BJ (cell line): ENCODE measurements at regions not wholly inside any gene's neighbourhood (a gene's known extent, or its start where the extent isn't known, plus 50 kb on each side); places are given as distances from the start of the nearest gene placed in this dataset.

ENCODE experiments used
- CTCF ChIA-PET: fragments of 350-600 bp; formaldehyde crosslinking; extraction: SDS; loops from one replicate; lab custom pipeline; 2021; ENCODE audit warnings: antibody characterized with exemption, inconsistent platforms; lab: Yijun Ruan, JAX
- POLR2A ChIA-PET: fragments of 300-600 bp; sonication (Branson Sonifier 250); formaldehyde crosslinking; extraction: SDS; loops from one replicate; lab custom pipeline; 2021; ENCODE audit warnings: antibody characterized with exemption; lab: Charles Lee
- DNase-seq: peaks from one replicate; pipeline ENCODE4 v3.0.0-alpha.2; 2011; ENCODE audit warnings: low read depth
- H3K27me3 ChIP-seq: 2 replicates; pipeline ENCODE4 v1.6.0; 2011; ENCODE audit warnings: low read length; ENCODE audit not compliant: control insufficient read depth, insufficient read depth
- H3K36me3 ChIP-seq: 2 replicates; pipeline ENCODE4 v1.5.1; 2011; ENCODE audit warnings: low read length; ENCODE audit not compliant: control insufficient read depth, insufficient read depth
- H3K4me3 ChIP-seq: 2 replicates; pipeline ENCODE4 v1.5.1; 2011; ENCODE audit warnings: low read depth, mild to moderate bottlenecking, control low read depth, low read length
- CTCF ChIP-seq: IDR thresholded peaks from 2 replicates; pipeline ENCODE4 v1.5.1; 2011; ENCODE audit warnings: low read depth, mild to moderate bottlenecking, control low read depth, inconsistent platforms, low read length, moderate library complexity; ENCODE audit not compliant: insufficient read depth

GRCh38 chr7:30223896-30224295, 60.5 kb upstream of the ZNRF2 start:
- CTCF ChIA-PET: no interaction called here

GRCh38 chr7:30224511-30225062, 59.8 kb upstream of the ZNRF2 start:
- Histone ChIP-seq H3K36me3 (no peaks in the 10 kb centered on the region), H3K27me3 (peaks cover 9% of the 10 kb centered on the region), H3K4me3 (no peak overlapping the region)
- TF ChIP-seq CTCF: no peak
- DNase-seq: peak; percentile 30
- CTCF ChIA-PET: no interaction called here
- POLR2A ChIA-PET: no interaction called here

More at GRCh38 chr7:30223896-30224295, 60.5 kb upstream of the ZNRF2 start:
- H3K27me3 ChIP-seq: peaks cover 9% of the 10 kb centered on the region
- no peaks in the 10 kb centered on the region for H3K36me3 ChIP-seq
- DNase-seq: no peak
- H3K4me3 ChIP-seq: no peak overlapping the region
- TF ChIP-seq CTCF: no peak
- POLR2A ChIA-PET: no interaction called here

GRCh38 chr7:30225863-30226613, 58.4 kb upstream of the ZNRF2 start:
- no peak for TF ChIP-seq CTCF
- Histone ChIP-seq H3K36me3 (no peaks in the 10 kb centered on the region), H3K27me3 (peaks cover 12% of the 10 kb centered on the region), H3K4me3 (no peak overlapping the region)
- POLR2A ChIA-PET: no interaction called here
- CTCF ChIA-PET: no interaction called here
- DNase-seq: no peak

DNA sequence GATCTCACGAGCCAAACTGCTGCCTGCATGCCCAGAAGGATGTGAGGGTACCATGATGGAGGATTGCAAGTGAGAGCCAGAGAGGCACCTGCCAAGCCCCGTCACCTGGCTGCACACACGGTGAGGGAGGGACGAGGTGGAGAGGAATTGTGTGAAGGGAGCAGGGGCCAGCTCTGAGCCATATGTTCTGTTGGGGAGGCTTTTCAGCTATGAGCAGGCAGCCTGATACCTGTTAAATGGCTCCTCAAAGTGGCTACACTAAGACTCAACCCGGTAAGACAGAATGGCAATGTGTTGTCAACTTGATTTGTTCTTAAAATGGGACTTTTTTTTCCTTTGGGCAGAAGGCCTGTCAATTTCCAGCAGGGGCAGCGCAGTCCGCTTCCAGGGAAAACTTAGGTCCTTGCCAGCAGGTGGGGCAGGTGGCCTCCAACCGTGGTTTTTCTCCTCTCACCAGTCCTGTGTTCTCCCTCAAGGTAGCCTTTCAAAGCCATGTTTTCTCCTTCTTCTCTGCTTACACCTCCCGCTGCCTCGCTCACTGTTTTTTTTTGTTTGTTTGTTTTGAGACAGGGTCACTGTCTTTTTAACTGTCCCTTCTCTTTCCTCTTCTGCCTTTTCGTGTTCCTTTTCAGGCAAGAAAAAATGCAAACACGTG, 57.7 kb upstream of the ZNRF2 start:
- DNase-seq: no peak
- ChIA-PET POLR2A (no interaction called here), CTCF (interaction anchor here (1.5 kb wide), 1 partner anchor 12 kb away, joined by 6 read pairs; no protein-coding TSS in a partner anchor)
- H3K36me3 ChIP-seq: no peaks in the 10 kb centered on the region
- peaks cover 13% of the 10 kb centered on the region for H3K27me3 ChIP-seq
- no peak overlapping the region for H3K4me3 ChIP-seq
- no peak for TF ChIP-seq CTCF

DNA sequence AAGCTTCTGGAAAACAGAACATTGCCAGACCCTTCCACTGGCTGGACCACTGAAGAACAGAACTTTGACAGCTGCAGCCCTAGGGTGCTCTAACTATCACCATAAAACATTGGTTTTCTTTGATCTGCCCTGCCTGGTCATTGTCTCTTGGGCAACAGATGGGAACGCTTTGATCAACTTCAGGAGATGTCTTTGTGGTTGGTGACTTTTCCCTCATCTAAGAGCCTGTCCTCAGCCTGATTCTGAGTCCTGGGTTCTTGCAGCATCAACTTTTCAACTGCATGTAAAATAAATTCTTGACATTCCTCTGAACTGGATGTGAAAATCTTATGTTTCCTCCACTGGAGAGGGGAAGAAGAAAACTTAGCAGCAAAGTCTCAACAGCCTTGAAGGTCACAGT, 53.1 kb upstream of the ZNRF2 start:
- DNase-seq: no peak
- Histone ChIP-seq H3K4me3 (no peak overlapping the region), H3K36me3 (no peaks in the 10 kb centered on the region), H3K27me3 (peaks cover 9% of the 10 kb centered on the region)
- no peak for TF ChIP-seq CTCF
- POLR2A ChIA-PET: no interaction called here
- CTCF ChIA-PET: no interaction called here
